Neural cell (in vitro differentiated cells): ENCODE measurements at regions not wholly inside any gene's neighbourhood (a gene's known extent, or its start where the extent isn't known, plus 50 kb on each side); places are given as distances from the start of the nearest gene placed in this dataset.

ENCODE experiments used
- H2AFZ ChIP-seq: fragments of 200-600, 300-800 bp; sonication (generic), shearing (Covaris generic); 2 replicates; pipeline ENCODE4 v1.6.0; 2014; ENCODE audit warnings: low read depth, mild to moderate bottlenecking, antibody characterized with exemption, low read length, moderate library complexity
- H3F3A ChIP-seq: fragments of 200-600 bp; shearing (Covaris generic); 2 replicates; pipeline ENCODE4 v1.6.1; 2016; ENCODE audit warnings: mild to moderate bottlenecking, moderate library complexity, mixed read lengths, antibody characterized with exemption, low read length; ENCODE audit not compliant: insufficient read depth, poor library complexity, severe bottlenecking
- H3K27ac ChIP-seq: fragments of 200-600, 300-800 bp; sonication (generic), shearing (Covaris generic); 2 replicates; pipeline ENCODE4 v1.5.1; 2014; ENCODE audit warnings: mild to moderate bottlenecking, low read length, moderate library complexity
- H3K27me3 ChIP-seq: fragments of 300-800, 200-600 bp; sonication (generic), shearing (Covaris generic); 2 replicates; pipeline ENCODE4 v1.6.0; 2014; ENCODE audit warnings: mild to moderate bottlenecking, low read depth, low read length, moderate library complexity; ENCODE audit not compliant: insufficient read depth
- H3K36me3 ChIP-seq: fragments of 300-800, 200-600 bp; sonication (generic), shearing (Covaris generic); 2 replicates; pipeline ENCODE4 v1.5.1; 2014; ENCODE audit warnings: mild to moderate bottlenecking, antibody characterized with exemption, low read length, moderate library complexity; ENCODE audit not compliant: insufficient read depth
- H3K4me2 ChIP-seq: fragments of 300-800, 200-600 bp; sonication (generic), shearing (Covaris generic); 2 replicates; pipeline ENCODE4 v1.6.0; 2014; ENCODE audit warnings: mild to moderate bottlenecking, low read length
- H3K4me3 ChIP-seq: fragments of 300-800, 200-600 bp; sonication (generic), shearing (Covaris generic); 2 replicates; pipeline ENCODE4 v1.5.1; 2014; ENCODE audit warnings: mild to moderate bottlenecking, low read length, moderate library complexity
- H3K79me2 ChIP-seq: fragments of 200-600 bp; shearing (Covaris generic); replicated peaks from 2 replicates; pipeline ENCODE4 v1.6.0; 2014; ENCODE audit warnings: mild to moderate bottlenecking, low read length, moderate library complexity; ENCODE audit not compliant: insufficient read depth
- H3K9ac ChIP-seq: fragments of 300-800, 200-600 bp; sonication (generic), shearing (Covaris generic); 2 replicates; pipeline ENCODE4 v1.6.1; 2016; ENCODE audit warnings: mild to moderate bottlenecking, low read length, mixed read lengths
- H3K9me2 ChIP-seq: fragments of 200-600 bp; shearing (Covaris generic); 2 replicates; pipeline ENCODE4 v1.6.1; 2016; ENCODE audit warnings: mild to moderate bottlenecking, low read length, mixed read lengths; ENCODE audit not compliant: insufficient read depth
- H3K9me3 ChIP-seq: fragments of 200-600, 300-800 bp; sonication (generic), shearing (Covaris generic); 2 replicates; pipeline ENCODE4 v1.6.1; 2016; ENCODE audit warnings: mild to moderate bottlenecking, mixed run types, low read length, moderate library complexity, mixed read lengths
- H4K20me1 ChIP-seq: fragments of 200-600 bp; shearing (Covaris generic); 2 replicates; pipeline ENCODE4 v1.6.1; 2016; ENCODE audit warnings: mild to moderate bottlenecking, mixed run types; ENCODE audit not compliant: insufficient read depth
- CTCF ChIP-seq: fragments of 450-650 bp; IDR thresholded peaks from 2 replicates; pipeline ENCODE4 v1.5.1; 2014; ENCODE audit warnings: antibody characterized with exemption, mild to moderate bottlenecking, moderate library complexity; ENCODE audit not compliant: poor library complexity, severe bottlenecking
- EP300 ChIP-seq: fragments of 450-650 bp; conservative IDR thresholded peaks from 2 replicates; pipeline ENCODE4 v1.6.1; 2014; ENCODE audit warnings: antibody characterized with exemption, mild to moderate bottlenecking, moderate library complexity; ENCODE audit not compliant: poor library complexity, severe bottlenecking
- EZH2 ChIP-seq: fragments of 200-600, 300-800 bp; shearing (Covaris generic), sonication (generic); IDR thresholded peaks from 2 replicates; pipeline ENCODE4 v1.6.1; 2014; ENCODE audit warnings: antibody characterized with exemption, low read length, borderline replicate concordance, mild to moderate bottlenecking; ENCODE audit not compliant: insufficient read depth, poor library complexity, severe bottlenecking
- MXI1 ChIP-seq: fragments of 450-650 bp; conservative IDR thresholded peaks from 2 replicates; pipeline ENCODE4 v1.6.1; 2014; ENCODE audit warnings: antibody characterized with exemption, mild to moderate bottlenecking; ENCODE audit not compliant: poor library complexity, severe bottlenecking
- POLR2AphosphoS5 ChIP-seq: IDR thresholded peaks from 2 replicates; pipeline ENCODE4 v1.6.1; 2012
- RAD21 ChIP-seq: fragments of 450-650 bp; conservative IDR thresholded peaks from 2 replicates; pipeline ENCODE4 v1.6.1; 2014; ENCODE audit warnings: antibody characterized with exemption, mild to moderate bottlenecking, moderate library complexity
- REST ChIP-seq: IDR thresholded peaks from 2 replicates; pipeline ENCODE4 v1.6.1; 2012; ENCODE audit warnings: borderline replicate concordance
- SMC3 ChIP-seq: fragments of 450-650 bp; conservative IDR thresholded peaks from 2 replicates; pipeline ENCODE4 v1.6.1; 2014; ENCODE audit warnings: antibody characterized with exemption, mild to moderate bottlenecking, moderate library complexity; ENCODE audit not compliant: poor library complexity
- TAF1 ChIP-seq: IDR thresholded peaks from 2 replicates; pipeline ENCODE4 v1.6.1; 2012; ENCODE audit warnings: low read depth

- H2AFZ ChIP-seq, result no peak overlapping the region
- H3K9me3 ChIP-seq, result no peaks in the 10 kb centered on the region
- no peaks in the 10 kb centered on the region for H3K9me2 ChIP-seq
- H3K27ac ChIP-seq, result no peak overlapping the region
- H3K79me2 ChIP-seq, result no peaks in the 10 kb centered on the region
- H4K20me1 ChIP-seq, result no peaks in the 10 kb centered on the region
- H3K9ac ChIP-seq, result no peak overlapping the region
- no peak for TF ChIP-seq TAF1
- TF ChIP-seq SMC3, result no peak
- no peak for TF ChIP-seq REST
- TF ChIP-seq EP300, result no peak
- TF ChIP-seq MXI1, result no peak
- no peak for TF ChIP-seq POLR2AphosphoS5
- TF ChIP-seq RAD21, result no peak
- TF ChIP-seq CTCF, result no peak
- TF ChIP-seq EZH2, result no peak
- no peak overlapping the region for H3K4me3 ChIP-seq
- H3K27me3 ChIP-seq, result no peaks in the 10 kb centered on the region
- no peak overlapping the region for H3K4me2 ChIP-seq
- no peaks in the 10 kb centered on the region for H3K36me3 ChIP-seq
- H3F3A ChIP-seq, result no peaks in the 10 kb centered on the region
Measured at GRCh38 chr7:106551936-106552335, 109.0 kb downstream of the CCDC71L start.

- no peaks in the 10 kb centered on the region for H4K20me1 ChIP-seq
- no peak overlapping the region for H3K4me3 ChIP-seq
- H3K9ac ChIP-seq, result no peak overlapping the region
- H3F3A ChIP-seq, result no peaks in the 10 kb centered on the region
- TF ChIP-seq POLR2AphosphoS5 (no peak), TAF1 (no peak), REST (no peak)
- H3K79me2 ChIP-seq, result no peaks in the 10 kb centered on the region
- no peak overlapping the region for H3K4me2 ChIP-seq
- no peaks in the 10 kb centered on the region for H3K9me3 ChIP-seq
- no peak overlapping the region for H3K27ac ChIP-seq
- H3K36me3 ChIP-seq, result no peaks in the 10 kb centered on the region
- H2AFZ ChIP-seq, result no peak overlapping the region
- no peaks in the 10 kb centered on the region for H3K27me3 ChIP-seq
- no peaks in the 10 kb centered on the region for H3K9me2 ChIP-seq
Measured at GRCh38 chr7:106548491-106548890, 112.5 kb downstream of the CCDC71L start.
